Transverse colon (tissue), 4 donors: ENCODE measurements at regions not wholly inside any gene's neighbourhood (a gene's known extent, or its start where the extent isn't known, plus 50 kb on each side); places are given as distances from the start of the nearest gene placed in this dataset.

Source experiments
- CTCF ChIP-seq, 5 experiments: fragments of 200-600 bp in 3 of 5; fragments of 450-650 bp in 2 of 5; sonication (generic) in 3 of 5; IDR thresholded peaks; 1 replicate in 2 of 5; 2 replicates in 3 of 5; pipeline ENCODE4 v1.5.1; 2016 to 2017; ENCODE audit warnings: antibody characterized with exemption in 5 of 5, inconsistent platforms in 3 of 5, mild to moderate bottlenecking in 2 of 5, moderate library complexity in 1 of 5
- POLR2A ChIP-seq: fragments of 450-650 bp; IDR thresholded peaks from one replicate; pipeline ENCODE4 v1.6.1; 2016; ENCODE audit warnings: antibody characterized with exemption, mild to moderate bottlenecking, moderate library complexity
- POLR2AphosphoS5 ChIP-seq, 3 donors: sonication (generic); formaldehyde crosslinking; IDR thresholded peaks; one replicate each; pipeline ENCODE4 v1.6.1; 2016; ENCODE audit warnings: antibody characterized with exemption in 3 of 3

DNA sequence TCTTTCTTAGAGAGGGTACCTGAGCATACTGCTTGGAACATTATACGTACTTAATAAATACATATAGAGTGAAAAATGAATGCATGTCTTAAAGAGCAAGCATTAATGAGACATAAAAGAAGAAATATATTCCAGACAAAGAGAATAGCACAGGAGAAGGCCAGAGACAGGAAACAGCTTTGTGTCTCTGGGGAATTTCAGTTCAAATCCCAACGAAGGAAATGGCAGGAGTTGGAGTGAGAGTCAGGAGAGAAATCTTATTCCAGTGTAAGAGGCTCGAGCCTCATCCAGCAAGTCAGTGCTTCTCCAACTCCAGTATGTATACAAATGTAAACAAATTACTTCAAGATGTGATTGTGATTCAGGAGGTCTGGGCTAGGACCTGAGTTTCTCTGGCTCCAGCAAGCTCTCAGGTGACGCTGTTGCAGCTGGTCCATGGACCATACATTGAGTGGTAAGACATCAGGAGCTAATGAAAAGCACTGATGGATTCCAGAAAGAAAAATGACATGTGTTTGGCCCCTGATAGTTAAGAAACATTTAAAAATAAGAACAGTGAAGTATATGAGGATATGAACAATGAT, 108.2 kb downstream of the RAP2A start:
- TF ChIP-seq CTCF (IDR thresholded peaks at IDR 0.05) (no peak), POLR2A (no peak), POLR2AphosphoS5 (IDR thresholded peaks at IDR 0.05) (no peak)
